HEK293 (cell line): ENCODE measurements at regions not wholly inside any gene's neighbourhood (a gene's known extent, or its start where the extent isn't known, plus 50 kb on each side); places are given as distances from the start of the nearest gene placed in this dataset.

ENCODE experiments used
- CTCF ChIA-PET: fragments of 350-600 bp; formaldehyde crosslinking; extraction: SDS; loops from one replicate; lab custom pipeline; 2021; ENCODE audit warnings: antibody characterized with exemption; lab: Yijun Ruan, JAX
- POLR2A ChIA-PET: fragments of 300-600 bp; formaldehyde crosslinking; extraction: SDS; loops from one replicate; lab custom pipeline; 2020; ENCODE audit warnings: antibody characterized with exemption, inconsistent platforms; lab: Yijun Ruan, JAX
- H3K27ac ChIP-seq: fragments of 200-500 bp; sonication (Bioruptor generic); 2 replicates; pipeline ENCODE4 v1.5.1; 2014; ENCODE audit warnings: low read depth, low read length, control low read depth, inconsistent platforms; ENCODE audit errors: extremely low read depth
- H3K36me3 ChIP-seq, 2 experiments: fragments of 200-500 bp in 1 of 2; sonication (Bioruptor generic) in 1 of 2; 1 replicate in 1 of 2; 2 replicates in 1 of 2; pipeline ENCODE4 v1.5.1; 2014 to 2017; ENCODE audit warnings: inconsistent platforms in 2 of 2, low read length in 2 of 2; ENCODE audit not compliant: control insufficient read depth in 2 of 2, insufficient read depth in 1 of 2
- H3K4me1 ChIP-seq: fragments of 200-500 bp; sonication (Bioruptor generic); 2 replicates; pipeline ENCODE4 v1.5.1; 2014; ENCODE audit warnings: mild to moderate bottlenecking, low read length, inconsistent platforms; ENCODE audit not compliant: control insufficient read depth, insufficient read depth
- H3K4me3 ChIP-seq: 2 replicates; pipeline ENCODE4 v1.5.1; 2011; ENCODE audit warnings: low read depth, mild to moderate bottlenecking, control low read depth, low read length, moderate library complexity
- H3K9me3 ChIP-seq: fragments of 200-500 bp; sonication (Bioruptor generic); 2 replicates; pipeline ENCODE4 v1.5.1; 2014; ENCODE audit warnings: low read depth, low read length, inconsistent platforms; ENCODE audit not compliant: control insufficient read depth, insufficient read depth
- GFI1B ChIP-seq: fragments of 450-650 bp; formaldehyde crosslinking; IDR thresholded peaks from 2 replicates; pipeline ENCODE4 v1.5.1; 2016; ENCODE audit warnings: missing biosample characterization, missing genetic modification characterization
- PATZ1 ChIP-seq: fragments of 450-650 bp; formaldehyde crosslinking; IDR thresholded peaks from 2 replicates; pipeline ENCODE4 v1.5.1; 2016; ENCODE audit warnings: missing biosample characterization, missing genetic modification characterization
- PRDM1 ChIP-seq: fragments of 450-650 bp; formaldehyde crosslinking; IDR thresholded peaks from 2 replicates; pipeline ENCODE4; 2016; ENCODE audit warnings: missing biosample characterization, missing genetic modification characterization
- REST ChIP-seq: fragments of 450-650 bp; formaldehyde crosslinking; IDR thresholded peaks from 2 replicates; pipeline ENCODE4 v1.5.1; 2016; ENCODE audit warnings: missing biosample characterization, missing genetic modification characterization
- SALL2 ChIP-seq: fragments of 450-650 bp; formaldehyde crosslinking; IDR thresholded peaks from 2 replicates; pipeline ENCODE4 v1.5.0; 2017; ENCODE audit warnings: missing biosample characterization, mild to moderate bottlenecking, missing genetic modification characterization, borderline replicate concordance
- ZNF133 ChIP-seq: fragments of 450-650 bp; formaldehyde crosslinking; IDR thresholded peaks from 2 replicates; pipeline ENCODE4 v1.5.1; 2016; ENCODE audit warnings: missing biosample characterization, missing genetic modification characterization
- ZNF138 ChIP-seq: fragments of 450-650 bp; formaldehyde crosslinking; IDR thresholded peaks from 2 replicates; pipeline ENCODE4 v1.5.1; 2016; ENCODE audit warnings: missing biosample characterization, missing genetic modification characterization, borderline replicate concordance
- ZNF155 ChIP-seq: fragments of 450-650 bp; formaldehyde crosslinking; IDR thresholded peaks from 2 replicates; pipeline ENCODE4 v1.5.1; 2016; ENCODE audit warnings: missing biosample characterization, missing genetic modification characterization
- ZNF239 ChIP-seq: fragments of 450-650 bp; formaldehyde crosslinking; IDR thresholded peaks from 2 replicates; pipeline ENCODE4 v1.5.1; 2016; ENCODE audit warnings: missing biosample characterization, missing genetic modification characterization
- ZNF37A ChIP-seq: fragments of 450-650 bp; IDR thresholded peaks from 2 replicates; pipeline ENCODE4 v1.5.1; 2018; ENCODE audit warnings: missing biosample characterization, missing genetic modification characterization
- ZNF48 ChIP-seq: fragments of 450-650 bp; formaldehyde crosslinking; IDR thresholded peaks from 2 replicates; pipeline ENCODE4 v1.5.1; 2016; ENCODE audit warnings: missing biosample characterization, missing genetic modification characterization
- ZNF596 ChIP-seq: fragments of 450-650 bp; IDR thresholded peaks from 2 replicates; pipeline ENCODE4 v1.5.0; 2018; ENCODE audit warnings: missing biosample characterization, mild to moderate bottlenecking, missing genetic modification characterization, moderate library complexity
- ZNF701 ChIP-seq: fragments of 450-650 bp; formaldehyde crosslinking; IDR thresholded peaks from 2 replicates; pipeline ENCODE4 v1.5.1; 2016; ENCODE audit warnings: missing biosample characterization, missing genetic modification characterization
- ZNF785 ChIP-seq: fragments of 450-650 bp; formaldehyde crosslinking; IDR thresholded peaks from 2 replicates; pipeline ENCODE4 v1.5.1; 2016; ENCODE audit warnings: missing biosample characterization, missing genetic modification characterization
- TF ChIP-seq, protein P1 (sequence below): fragments of 450-650 bp; formaldehyde crosslinking; IDR thresholded peaks from 2 replicates; pipeline ENCODE4 v1.5.1; 2016; ENCODE audit warnings: missing biosample characterization, missing genetic modification characterization
- TF ChIP-seq, protein P2 (sequence below): fragments of 450-650 bp; formaldehyde crosslinking; IDR thresholded peaks from 2 replicates; pipeline ENCODE4 v1.5.1; 2017; ENCODE audit warnings: missing biosample characterization, missing genetic modification characterization
- TF ChIP-seq, protein P3 (sequence below): fragments of 450-650 bp; formaldehyde crosslinking; IDR thresholded peaks from 2 replicates; pipeline ENCODE4 v1.5.1; 2016; ENCODE audit warnings: missing biosample characterization, missing genetic modification characterization

- TF ChIP-seq, protein P1, sequence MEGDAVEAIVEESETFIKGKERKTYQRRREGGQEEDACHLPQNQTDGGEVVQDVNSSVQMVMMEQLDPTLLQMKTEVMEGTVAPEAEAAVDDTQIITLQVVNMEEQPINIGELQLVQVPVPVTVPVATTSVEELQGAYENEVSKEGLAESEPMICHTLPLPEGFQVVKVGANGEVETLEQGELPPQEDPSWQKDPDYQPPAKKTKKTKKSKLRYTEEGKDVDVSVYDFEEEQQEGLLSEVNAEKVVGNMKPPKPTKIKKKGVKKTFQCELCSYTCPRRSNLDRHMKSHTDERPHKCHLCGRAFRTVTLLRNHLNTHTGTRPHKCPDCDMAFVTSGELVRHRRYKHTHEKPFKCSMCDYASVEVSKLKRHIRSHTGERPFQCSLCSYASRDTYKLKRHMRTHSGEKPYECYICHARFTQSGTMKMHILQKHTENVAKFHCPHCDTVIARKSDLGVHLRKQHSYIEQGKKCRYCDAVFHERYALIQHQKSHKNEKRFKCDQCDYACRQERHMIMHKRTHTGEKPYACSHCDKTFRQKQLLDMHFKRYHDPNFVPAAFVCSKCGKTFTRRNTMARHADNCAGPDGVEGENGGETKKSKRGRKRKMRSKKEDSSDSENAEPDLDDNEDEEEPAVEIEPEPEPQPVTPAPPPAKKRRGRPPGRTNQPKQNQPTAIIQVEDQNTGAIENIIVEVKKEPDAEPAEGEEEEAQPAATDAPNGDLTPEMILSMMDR (tag by site-specific recombination): no peak
- TF ChIP-seq PATZ1 (tag by site-specific recombination) (no peak), SALL2 (tag by site-specific recombination) (no peak), ZNF155 (tag by site-specific recombination) (no peak), GFI1B (no peak), ZNF138 (tag by site-specific recombination) (no peak), ZNF48 (tag by site-specific recombination) (no peak)
- TF ChIP-seq, protein P2, sequence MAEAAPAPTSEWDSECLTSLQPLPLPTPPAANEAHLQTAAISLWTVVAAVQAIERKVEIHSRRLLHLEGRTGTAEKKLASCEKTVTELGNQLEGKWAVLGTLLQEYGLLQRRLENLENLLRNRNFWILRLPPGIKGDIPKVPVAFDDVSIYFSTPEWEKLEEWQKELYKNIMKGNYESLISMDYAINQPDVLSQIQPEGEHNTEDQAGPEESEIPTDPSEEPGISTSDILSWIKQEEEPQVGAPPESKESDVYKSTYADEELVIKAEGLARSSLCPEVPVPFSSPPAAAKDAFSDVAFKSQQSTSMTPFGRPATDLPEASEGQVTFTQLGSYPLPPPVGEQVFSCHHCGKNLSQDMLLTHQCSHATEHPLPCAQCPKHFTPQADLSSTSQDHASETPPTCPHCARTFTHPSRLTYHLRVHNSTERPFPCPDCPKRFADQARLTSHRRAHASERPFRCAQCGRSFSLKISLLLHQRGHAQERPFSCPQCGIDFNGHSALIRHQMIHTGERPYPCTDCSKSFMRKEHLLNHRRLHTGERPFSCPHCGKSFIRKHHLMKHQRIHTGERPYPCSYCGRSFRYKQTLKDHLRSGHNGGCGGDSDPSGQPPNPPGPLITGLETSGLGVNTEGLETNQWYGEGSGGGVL (tag by site-specific recombination): no peak
- TF ChIP-seq, all 188 proteins: peak for 0
Measured at GRCh38 chr13:62483774-62484173, 1068.1 kb upstream of the PCDH20 start (continued).

DNA sequence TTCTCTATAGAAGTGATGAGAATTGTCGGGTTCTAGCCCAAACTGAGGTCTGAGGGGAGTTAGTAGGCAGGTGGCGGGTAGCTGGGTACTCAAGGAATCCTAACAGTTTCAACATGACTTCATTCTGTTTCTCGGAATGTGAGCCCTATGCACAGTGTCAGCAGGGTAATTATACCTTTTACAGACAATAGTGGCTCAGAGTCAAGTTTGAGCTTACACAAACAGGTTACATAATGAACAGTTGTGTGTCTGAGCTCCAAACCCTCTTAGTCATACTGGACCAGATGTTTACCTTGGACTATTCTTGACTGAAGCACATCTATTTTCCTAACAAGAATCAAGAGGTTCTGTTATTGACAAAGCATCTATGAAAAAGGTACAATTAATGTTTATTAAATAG lies 1066.7 kb upstream of the PCDH20 start:
- no peak overlapping the region for H3K27ac ChIP-seq
- POLR2A ChIA-PET: no interaction called here
- CTCF ChIA-PET: no interaction called here
- TF ChIP-seq ZNF239 (tag by site-specific recombination) (no peak), ZNF133 (tag by site-specific recombination) (no peak), ZNF701 (tag by site-specific recombination) (no peak), ZNF596 (tag by site-specific recombination) (no peak), PRDM1 (no peak), ZNF37A (tag by site-specific recombination) (no peak), REST (no peak), ZNF785 (no peak)
- TF ChIP-seq, protein P3, sequence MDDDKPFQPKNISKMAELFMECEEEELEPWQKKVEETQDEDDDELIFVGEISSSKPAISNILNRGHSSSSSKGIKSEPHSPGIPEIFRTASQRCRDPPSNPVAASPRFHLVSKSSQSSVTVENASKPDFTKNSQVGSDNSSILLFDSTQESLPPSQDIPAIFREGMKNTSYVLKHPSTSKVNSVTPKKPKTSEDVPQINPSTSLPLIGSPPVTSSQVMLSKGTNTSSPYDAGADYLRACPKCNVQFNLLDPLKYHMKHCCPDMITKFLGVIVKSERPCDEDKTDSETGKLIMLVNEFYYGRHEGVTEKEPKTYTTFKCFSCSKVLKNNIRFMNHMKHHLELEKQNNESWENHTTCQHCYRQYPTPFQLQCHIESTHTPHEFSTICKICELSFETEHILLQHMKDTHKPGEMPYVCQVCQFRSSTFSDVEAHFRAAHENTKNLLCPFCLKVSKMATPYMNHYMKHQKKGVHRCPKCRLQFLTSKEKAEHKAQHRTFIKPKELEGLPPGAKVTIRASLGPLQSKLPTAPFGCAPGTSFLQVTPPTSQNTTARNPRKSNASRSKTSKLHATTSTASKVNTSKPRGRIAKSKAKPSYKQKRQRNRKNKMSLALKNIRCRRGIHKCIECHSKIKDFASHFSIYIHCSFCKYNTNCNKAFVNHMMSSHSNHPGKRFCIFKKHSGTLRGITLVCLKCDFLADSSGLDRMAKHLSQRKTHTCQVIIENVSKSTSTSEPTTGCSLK (tag by site-specific recombination): no peak
- TF ChIP-seq, all 188 proteins: peak for 0
- no peaks in the 10 kb centered on the region for H3K36me3 ChIP-seq
- H3K4me1 ChIP-seq: no peaks in the 10 kb centered on the region
- no peaks in the 10 kb centered on the region for H3K9me3 ChIP-seq
- no peak overlapping the region for H3K4me3 ChIP-seq
